NCI-H446 (cell line): ENCODE measurements at regions not wholly inside any gene's neighbourhood (a gene's known extent, or its start where the extent isn't known, plus 50 kb on each side); places are given as distances from the start of the nearest gene placed in this dataset.

ENCODE experiments used
- DNase-seq, 2 experiments: peaks; one replicate each; lab custom pipeline; 2025; lab: John Stamatoyannopoulos, UW

- no peak for DNase-seq
Observed at GRCh38 chr2:198703281-198703680, 754.5 kb downstream of the SATB2 start.

GRCh38 chr2:198702796-198703195 lies 754.9 kb downstream of the SATB2 start:
- no peak for DNase-seq

GRCh38 chr2:198701481-198701880 lies 756.3 kb downstream of the SATB2 start:
- no peak for DNase-seq

GRCh38 chr2:198700319-198700718 lies 757.4 kb downstream of the SATB2 start:
- no peak for DNase-seq

- no peak for DNase-seq
Observed at GRCh38 chr2:198698230-198698629, 759.5 kb downstream of the SATB2 start.

GRCh38 chr2:198697794-198698193 lies 759.9 kb downstream of the SATB2 start:
- no peak for DNase-seq

GRCh38 chr2:198697218-198697617 lies 760.5 kb downstream of the SATB2 start:
- no peak for DNase-seq

- no peak for DNase-seq
Observed at GRCh38 chr2:198695879-198696278, 761.9 kb downstream of the SATB2 start.

- no peak for DNase-seq
Observed at GRCh38 chr2:198692907-198693510, 764.7 kb downstream of the SATB2 start.

- no peak for DNase-seq
Observed at GRCh38 chr2:198691236-198691635, 766.5 kb downstream of the SATB2 start.

GRCh38 chr2:198664321-198664720 lies 793.4 kb downstream of the SATB2 start:
- DNase-seq = no peak

GRCh38 chr2:198662905-198663304 lies 794.8 kb downstream of the SATB2 start:
- no peak for DNase-seq

- no peak for DNase-seq
Observed at GRCh38 chr2:198660501-198660900, 797.2 kb downstream of the SATB2 start.

GRCh38 chr2:198659096-198659870 lies 798.5 kb downstream of the SATB2 start:
- DNase-seq = peak in 1 of 2 experiments; percentile 29

- peak in 1 of 2 experiments; percentile 45 for DNase-seq
Observed at GRCh38 chr2:198657512-198658121, 800.1 kb downstream of the SATB2 start.

GRCh38 chr2:198656869-198657268 lies 800.9 kb downstream of the SATB2 start:
- no peak for DNase-seq

- no peak for DNase-seq
Observed at GRCh38 chr2:198654646-198655045, 803.1 kb downstream of the SATB2 start.

- no peak for DNase-seq
Observed at GRCh38 chr2:198653311-198653710, 804.4 kb downstream of the SATB2 start.

GRCh38 chr2:198652461-198652860 lies 805.3 kb downstream of the SATB2 start:
- DNase-seq = no peak

GRCh38 chr2:198645816-198646215 lies 811.9 kb downstream of the SATB2 start:
- DNase-seq = no peak

GRCh38 chr2:198641161-198641560 lies 816.6 kb downstream of the SATB2 start:
- no peak for DNase-seq

- DNase-seq = no peak
Observed at GRCh38 chr2:198640463-198640862, 817.3 kb downstream of the SATB2 start.

GRCh38 chr2:198639580-198639979 lies 818.2 kb downstream of the SATB2 start:
- DNase-seq = no peak
